Umbilical cord (tissue), 1 donor: ENCODE measurements at regions not wholly inside any gene's neighbourhood (a gene's known extent, or its start where the extent isn't known, plus 50 kb on each side); places are given as distances from the start of the nearest gene placed in this dataset.

Experiments
- DNase-seq: peaks from one replicate; pipeline ENCODE4 v3.0.0-alpha.2; 2015; ENCODE audit warnings: low spot score

DNA sequence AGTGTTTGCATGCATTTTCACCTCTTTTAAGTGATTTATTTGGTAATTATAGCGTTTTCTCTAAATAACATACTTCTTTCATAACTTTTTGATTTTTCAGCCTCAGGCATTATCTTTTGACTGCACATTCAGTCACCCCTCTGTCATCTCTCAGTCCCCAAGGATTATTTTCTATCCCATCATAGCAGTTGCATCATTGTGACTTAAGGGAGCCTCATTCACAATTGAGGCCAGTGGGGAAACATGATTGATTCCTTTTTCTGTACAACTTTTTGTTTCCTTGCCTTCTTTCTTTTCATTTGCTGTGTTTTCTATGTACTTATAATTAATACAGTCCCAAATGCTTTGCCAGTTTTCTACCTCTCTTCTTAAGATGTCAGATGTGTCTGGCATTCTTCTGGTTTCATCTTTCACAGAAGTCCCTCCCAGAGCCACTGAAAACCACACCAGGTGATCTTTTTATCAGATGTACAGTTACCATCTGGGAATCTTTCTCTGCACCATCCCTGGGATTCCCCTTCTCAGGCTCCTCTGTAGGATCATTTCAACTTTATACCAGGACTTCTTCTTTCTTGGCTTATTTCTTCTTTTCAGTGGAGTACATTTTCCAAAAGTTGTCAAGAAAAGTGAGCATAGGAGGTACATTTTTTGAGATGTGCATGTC is 151.4 kb downstream of the RAP2B start:
- peak; percentile 37 for DNase-seq

DNA sequence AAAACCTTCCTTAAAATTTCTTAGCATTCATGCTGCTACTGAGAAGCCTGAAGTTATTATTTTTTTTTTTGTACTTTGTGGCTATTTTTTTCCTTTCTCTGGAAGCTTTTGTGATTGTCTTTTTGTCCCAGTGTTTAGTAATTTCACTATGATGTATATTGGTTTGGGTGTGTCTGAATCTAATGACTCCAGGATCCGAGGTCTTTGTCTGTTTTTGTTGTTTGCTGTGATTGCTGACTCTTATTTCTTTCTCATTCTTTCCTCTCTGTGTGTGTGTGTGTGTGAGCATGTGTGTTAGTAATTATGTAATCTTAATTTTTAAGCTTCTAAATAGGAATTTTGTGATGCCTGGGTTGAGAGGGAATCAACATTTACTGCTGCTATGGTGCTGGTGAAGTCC is 152.0 kb downstream of the RAP2B start:
- no peak for DNase-seq

DNA sequence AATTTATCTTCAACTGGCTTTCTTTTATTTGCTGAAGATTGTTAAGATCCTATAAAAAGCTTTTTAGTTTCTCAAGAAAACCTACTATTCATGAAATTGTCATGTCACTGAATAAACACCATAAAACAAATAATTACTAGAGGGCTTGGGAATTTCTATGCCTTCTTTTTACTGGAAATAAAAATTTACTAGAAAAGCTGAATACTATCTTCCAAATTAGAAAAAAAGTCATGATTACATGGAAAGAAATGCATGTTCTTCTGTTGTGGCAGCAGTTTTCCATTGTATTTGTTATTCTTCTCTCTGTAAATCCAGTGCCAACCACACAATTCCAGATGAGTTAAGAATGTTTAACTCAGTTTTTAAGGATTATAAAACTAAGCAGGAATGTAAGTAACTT is 153.8 kb downstream of the RAP2B start:
- DNase-seq, result no peak

DNA sequence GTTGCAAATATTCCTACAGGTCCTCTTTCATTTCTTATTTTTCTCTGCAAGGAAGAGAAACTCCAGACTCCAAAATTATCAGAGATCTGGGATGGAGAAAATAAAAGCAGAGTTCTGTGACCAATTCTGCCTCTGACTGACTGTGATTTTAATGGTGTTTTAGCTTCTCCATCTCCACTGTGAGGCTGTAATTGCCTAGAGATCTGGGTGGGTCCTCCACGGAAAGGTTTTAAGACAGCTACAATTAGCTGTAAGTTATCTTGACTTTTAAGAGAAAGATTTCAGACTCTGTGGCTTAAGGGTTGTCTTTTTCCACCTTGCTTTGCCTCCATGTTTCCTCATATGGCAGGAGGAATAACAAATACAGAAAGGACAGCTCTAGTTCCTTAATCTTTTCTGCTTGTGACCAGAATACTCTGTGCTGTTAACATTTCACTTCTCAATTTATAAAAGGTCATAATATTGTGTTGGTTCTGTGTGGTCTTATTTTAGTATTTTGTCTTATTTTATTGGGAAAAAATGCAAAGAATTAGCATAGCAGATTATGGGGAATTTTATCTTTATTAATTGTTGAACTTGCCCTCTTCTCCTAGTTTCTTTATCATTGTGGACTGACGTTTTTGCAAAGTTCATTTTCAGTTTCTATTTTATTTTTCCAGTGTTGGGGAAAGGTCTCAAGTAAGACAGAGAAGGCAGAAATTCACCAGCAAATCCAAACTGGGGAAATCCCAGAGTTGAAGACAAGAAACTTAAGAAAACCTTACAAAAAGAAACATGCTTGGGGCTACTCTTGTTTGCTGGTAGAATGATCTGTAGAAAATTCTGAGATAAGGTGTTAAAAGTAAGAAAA is 157.9 kb downstream of the RAP2B start:
- DNase-seq, result peak; percentile 56

DNA sequence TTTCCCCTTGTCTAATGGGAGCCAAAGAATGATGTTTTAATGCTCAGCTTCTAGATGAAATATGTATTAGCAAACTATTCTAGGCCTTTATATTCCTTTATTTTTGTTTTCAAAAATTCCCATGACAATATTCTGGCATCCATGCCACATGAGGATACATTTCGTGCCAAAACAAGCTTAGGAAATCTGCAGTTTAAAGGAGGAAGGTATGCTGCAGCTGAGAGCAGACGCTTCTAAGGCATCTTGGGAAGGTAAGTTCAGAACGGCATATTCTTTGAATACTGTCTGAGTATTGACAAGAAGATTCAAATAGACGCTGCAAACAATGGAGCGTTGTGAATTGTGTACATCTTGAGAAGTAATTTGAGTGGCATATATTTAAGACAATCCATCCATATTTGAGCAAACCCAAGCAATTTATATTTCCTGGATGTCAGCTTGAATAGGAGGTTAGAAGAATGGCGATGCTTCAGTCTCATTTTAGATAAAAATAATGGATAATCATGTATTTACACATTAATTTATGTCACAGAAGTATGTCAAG is 158.6 kb downstream of the RAP2B start:
- no peak for DNase-seq

DNA sequence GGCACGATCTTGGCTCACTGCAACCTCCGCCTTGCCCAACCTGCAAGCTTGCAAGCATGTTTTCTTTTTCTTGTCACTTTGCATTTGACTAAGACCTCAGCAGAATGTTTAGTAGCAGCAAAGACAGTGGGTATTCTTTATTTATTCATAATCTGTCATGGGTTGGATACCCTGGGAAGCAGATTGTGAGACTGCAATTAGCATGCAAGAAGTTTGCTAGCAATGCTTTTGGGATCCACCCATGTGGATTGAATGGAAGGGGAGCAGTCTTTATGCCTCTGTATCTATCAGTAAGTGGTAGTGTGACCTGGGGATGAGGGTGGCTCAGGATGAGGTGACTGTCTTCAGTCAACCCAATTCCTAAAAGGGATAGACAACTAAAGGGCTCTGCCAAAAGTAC is 166.7 kb downstream of the RAP2B start:
- DNase-seq, result no peak

DNA sequence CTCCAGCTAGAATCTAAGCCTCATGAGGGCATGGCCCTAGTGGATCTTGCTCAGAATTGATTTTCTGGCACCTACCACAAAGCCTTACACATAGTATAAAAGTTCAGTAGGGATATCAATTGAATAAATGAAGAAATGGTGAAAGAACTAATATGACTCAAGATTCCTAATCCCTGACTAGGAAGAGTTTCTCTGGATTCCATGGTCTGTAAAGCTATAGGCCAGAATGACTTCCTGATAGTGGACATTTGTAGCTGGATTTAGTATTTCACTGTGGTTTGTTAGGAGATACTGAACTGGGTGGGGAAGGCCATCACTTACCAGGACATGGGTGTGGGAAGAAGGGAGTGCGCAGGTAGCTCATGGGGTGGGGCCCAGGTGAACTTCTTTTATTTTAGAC is 168.9 kb downstream of the RAP2B start:
- DNase-seq, result no peak

DNA sequence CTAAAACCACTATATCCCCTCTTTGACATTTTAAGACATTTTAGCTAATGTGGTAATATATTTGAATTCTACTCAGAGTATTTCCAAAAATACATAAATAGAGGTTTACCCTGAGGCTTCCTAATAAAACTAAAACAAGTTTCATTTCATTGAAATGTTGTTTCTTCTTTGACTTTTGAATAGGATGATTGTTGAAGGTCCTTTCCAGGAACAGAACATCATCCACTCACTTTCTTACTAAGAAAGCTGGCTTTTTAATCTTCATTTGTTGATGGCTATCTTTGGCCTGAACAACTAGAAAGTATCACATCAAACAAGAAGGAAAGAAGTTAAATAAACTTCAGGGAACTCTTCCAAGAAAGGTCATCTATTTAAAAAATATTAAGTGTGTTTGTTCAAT is 169.7 kb downstream of the RAP2B start:
- DNase-seq, result no peak

DNA sequence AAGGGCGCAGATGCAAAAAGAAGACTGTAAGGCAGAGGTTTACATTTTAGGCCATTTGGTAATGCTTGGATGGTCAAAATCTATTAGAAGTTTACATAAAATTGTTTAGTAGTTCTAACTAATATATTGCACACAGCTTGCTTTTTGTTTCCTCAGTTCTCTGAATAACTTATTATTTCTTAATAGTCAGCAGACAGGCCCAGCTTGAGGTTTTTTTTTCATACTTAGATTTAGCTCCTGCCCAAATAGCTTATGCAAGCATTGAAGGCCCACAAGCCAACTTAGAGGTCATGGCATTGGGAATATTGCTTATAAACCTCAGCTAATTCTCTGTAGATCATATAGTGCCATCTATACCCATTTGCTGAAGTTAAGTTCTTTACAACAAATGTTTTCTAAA is 172.5 kb downstream of the RAP2B start:
- no peak for DNase-seq

DNA sequence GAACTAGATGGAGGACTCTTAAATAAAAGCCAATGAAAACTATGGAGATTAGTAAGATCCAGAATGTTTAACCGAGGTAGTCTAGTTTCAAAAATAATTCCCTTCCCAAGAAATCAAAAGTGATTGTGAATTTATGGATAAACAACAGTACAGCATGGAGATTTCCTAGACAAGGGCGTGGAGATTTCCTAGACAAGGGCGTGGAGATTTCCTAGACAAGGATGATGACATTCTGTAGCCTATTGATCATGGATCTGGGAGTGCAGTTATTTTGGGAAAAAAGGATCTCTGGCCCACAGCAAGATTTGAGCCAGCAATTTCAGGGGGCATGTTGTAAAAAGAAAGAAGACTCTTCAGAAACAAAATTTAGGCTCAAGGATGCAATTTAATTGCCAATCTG is 175.3 kb downstream of the RAP2B start:
- no peak for DNase-seq

DNA sequence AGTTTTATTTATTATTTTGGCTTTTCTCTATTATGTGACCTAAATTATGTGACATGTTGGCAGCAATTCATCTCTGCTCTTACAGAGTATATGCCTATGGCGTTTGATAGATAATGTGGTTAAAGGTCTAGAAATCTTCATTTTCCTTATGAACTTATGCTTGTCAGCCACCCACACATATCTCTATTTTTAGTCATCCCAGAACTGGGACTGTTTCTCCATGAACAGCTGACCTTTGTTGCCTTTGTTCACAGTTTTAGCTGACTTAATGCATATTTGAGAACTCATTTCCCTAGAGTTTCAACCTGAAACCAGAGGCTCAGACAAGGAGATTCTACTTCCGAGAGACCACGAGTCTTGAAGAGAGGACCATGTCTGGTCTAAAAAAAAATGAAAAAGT is 176.5 kb downstream of the RAP2B start:
- DNase-seq, result peak; percentile 14

DNA sequence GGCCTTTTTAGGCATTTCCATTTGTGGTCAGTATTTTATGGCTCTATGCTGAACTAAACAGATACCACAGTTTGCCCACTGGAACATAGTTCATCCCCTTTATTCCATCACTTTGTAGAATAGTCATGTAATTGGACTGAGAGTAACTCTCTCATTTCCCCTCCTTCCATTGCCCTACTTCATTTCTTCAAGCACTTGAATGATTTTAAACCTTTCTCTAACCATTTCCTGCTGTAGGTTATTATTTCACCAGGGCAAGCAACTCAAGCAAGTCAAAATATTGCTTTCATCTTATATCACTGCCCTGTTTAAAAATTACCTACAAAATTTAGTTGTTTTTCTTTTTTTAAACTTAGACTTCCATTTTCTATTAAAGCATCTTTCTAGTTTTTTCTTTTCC is 177.0 kb downstream of the RAP2B start:
- DNase-seq, result no peak

DNA sequence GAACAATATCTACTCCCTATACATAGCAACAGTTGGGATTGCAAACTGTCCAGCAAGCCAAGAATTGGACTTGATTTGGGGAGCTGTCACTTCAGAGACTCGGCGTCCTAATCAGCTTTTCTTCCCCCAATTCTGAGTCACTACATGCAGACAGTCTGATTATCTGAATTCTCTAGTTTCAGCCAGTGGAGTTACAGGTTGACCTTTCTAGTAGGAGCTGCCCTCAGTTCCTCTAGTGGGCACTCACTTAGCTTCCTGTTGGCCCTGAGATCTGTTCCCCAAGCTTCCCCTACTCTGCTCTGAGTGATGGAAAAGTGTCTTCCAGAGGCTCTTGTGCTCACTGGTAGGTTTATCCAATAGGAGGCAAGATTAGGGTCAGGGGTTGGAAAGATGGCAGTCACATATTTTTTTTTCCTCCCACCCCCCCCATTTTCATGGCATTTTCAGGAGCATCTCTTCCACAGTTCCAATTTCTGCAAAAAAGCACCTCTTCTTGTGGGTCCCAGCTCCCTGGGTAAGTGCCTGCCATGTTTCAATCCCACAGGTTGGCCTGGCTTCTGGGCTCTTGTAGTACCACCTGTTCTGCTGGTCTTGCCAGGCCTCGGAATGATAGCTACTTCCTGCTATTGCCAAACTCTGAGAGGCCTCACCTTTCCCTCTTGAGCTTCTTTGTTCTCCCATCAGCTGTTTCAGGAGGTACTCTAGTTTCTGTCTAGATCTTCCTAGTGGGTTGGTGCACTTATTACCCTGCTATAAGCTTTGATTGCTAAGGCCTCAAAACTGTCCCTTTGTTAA is 182.2 kb downstream of the RAP2B start:
- no peak for DNase-seq

DNA sequence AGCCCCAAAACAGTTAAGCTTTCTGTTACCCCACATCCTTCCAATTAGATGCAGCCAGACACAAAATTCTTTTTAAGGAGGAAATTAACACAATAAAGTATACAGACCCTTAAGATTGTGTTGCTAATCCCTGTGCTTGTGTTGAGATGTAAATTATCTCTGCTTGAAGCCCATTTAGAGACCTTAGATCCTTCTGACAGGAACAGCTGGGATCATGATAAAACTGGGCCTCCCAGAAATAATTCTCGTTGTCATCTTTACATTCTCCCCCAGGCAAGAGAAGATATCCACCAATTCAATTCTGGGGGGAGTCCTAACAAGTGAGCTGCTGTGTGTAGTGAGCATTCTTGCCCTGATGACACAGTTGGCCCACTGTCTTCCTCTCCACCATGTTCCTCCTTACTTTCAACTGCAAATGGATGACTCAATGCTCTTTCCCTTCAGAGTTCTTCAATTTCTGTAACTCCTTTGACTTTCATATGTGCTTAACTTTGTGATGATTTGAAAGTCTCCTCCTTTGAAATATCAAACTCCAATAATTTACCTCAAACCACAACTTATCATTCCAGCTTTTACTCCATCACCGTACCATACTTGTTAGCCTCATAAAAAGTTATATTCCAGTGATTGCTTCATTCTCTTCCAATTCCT is 186.6 kb downstream of the RAP2B start:
- DNase-seq, result no peak

DNA sequence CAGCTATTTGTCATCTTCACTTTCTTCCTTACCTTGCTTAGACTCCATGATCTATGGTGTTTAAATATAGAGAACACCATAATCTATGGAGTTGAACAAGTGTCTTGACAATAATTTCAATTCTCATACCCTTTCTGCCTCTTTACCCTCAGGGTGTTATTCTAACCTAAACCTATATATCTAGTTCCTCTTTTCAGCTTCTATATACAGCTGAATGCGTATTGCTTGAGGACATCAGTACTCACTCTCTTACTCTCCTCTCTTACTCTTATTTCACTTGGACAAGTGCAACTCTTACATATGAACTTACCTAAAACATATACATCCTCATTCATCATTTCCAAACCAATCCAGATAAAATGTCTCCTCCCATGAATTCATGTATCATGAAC is 187.1 kb downstream of the RAP2B start:
- no peak for DNase-seq

DNA sequence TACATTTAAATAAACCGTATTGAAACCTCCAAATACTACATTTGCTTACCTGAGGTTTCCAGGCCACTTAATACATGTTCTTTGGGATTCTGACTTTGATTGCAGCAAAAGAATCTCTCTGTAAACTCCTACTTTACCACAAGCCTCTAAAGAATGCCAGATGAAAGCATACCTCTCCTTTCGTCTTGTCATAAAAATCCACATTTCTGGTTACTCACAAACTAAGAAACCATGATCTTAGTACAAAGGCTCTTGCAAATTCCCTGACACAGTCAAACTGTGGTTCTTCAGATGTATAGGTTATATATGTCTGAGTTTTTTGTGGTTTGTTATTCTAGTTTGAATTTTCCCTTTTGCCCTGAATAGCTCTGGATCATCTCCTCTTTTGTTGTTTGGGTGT is 188.4 kb downstream of the RAP2B start:
- peak; percentile 81 for DNase-seq

DNA sequence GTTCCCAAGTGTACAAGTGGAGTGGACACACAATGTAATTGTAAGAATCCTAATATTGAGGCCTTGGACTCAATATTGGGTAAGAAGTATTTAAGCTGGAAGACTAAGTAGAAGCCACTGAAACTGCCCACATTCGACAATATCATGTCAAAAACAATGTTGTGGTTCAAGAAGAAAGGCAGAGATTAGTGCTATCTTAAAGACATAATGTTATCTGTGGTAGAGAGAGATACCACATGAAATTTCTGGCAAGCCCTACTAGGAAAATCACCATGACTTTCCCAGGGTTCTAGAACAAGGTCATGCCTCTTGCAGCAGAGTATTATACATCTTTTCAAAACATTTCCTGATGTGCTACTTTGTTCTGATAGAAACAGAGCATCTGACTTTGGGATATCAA is 192.6 kb downstream of the RAP2B start:
- DNase-seq, result no peak

DNA sequence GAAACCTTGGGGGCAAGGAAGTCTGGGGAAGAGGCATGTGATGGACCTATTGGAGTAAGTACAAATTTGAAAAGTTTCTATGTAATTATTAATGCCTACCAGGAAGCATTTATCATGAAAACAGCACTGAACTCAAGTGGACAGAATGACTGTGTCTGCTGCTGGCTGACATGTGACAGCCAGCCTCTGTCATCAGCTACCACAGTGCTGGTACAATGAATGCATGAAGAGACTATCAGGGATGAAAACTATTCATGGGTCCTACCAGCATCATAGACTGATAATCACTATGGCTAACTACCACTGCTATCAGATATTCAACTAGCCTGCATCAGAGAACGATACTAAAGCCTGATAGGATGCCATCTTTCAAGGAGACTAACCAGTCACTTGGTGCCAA is 193.5 kb downstream of the RAP2B start:
- DNase-seq, result no peak

DNA sequence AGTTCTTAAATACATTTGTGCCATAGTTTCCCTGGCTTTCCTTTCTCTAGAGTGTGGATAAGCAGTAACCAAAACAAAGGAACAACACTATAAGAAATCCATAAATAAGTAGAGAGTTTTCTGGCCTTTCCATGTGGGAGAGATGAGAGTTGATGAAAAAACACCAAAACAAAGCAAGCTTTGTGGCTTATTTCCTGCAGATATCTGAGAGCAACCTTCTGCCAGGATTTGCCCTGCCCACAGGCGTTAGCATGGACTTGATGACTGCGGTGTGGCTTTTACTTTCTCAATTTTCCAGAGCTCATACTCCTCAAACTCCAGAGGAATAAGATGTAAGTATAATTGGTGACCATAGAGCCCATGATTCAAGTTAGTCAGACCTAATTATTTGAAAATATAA is 194.9 kb downstream of the RAP2B start:
- no peak for DNase-seq

DNA sequence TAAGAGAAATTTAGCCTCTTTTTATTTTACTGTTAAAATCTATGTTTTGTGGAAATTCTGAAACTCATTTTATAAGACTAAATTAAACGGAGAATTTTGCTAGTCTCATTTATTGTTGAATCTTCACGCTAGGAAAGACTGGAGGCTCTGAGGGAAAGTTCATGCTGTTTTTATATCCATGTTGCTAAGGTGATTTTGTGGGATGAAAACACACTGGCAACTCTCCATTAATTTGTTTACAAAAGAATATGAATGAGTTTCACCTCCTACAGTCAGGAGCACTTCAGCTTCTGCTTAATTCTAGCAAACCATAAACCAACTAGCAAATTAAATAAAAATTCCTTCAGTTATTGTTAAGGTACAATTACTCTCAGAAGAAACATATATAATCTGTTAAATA is 195.4 kb downstream of the RAP2B start:
- DNase-seq, result no peak

DNA sequence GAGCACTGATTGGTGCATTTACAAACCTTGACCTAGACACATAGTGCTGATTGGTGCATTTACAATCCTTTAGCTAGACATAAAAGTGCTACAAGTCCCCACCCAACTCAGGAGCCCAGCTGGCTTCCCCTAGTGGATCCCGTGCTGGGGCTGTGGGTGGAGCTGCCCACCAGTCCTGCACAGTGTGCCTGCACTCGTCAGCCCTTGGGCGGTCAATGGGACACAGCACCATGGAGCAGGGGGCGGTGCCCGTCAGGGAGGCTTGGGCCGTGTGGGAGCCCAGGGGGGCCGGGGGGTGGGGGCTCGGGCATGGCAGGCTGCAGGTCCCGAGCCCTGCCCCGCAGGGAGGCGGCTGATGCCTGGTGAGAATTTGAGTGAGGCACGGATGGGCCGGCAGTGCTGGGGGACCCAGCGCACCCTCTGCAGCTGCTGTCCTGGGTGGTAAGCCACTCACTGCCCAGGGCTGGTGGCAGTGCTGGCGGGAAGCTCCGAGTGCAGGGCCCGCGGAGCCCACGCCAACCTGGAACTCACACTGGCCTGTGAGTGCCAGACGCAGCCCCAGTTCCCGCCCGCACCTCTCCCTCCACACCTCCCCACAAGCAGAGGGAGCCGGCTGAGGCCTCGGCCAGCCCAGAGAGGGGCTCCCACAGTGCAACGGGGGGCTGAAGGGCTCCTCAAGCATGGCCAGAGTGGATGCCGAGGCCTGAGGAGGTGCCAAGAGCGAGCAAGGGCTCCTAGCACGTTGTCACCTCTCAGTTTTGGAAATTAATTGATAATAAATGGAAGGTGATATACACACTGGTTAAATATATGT is 207.7 kb downstream of the RAP2B start:
- no peak for DNase-seq
